ENCODE measurements at regions not wholly inside any gene's neighbourhood (a gene's known extent, or its start where the extent isn't known, plus 50 kb on each side); places are given as distances from the start of the nearest gene placed in this dataset.
A peak's percentile ranks its signal among the peaks of the same experiment; 100 is the strongest.

- DNase-seq (ENCODE audit: low read depth), result no peak
Observed at GRCh38 chr11:71356904-71357303, 91.3 kb downstream of the DHCR7 start.

- no peak for DNase-seq (ENCODE audit: low read depth)
Observed at GRCh38 chr11:71356280-71356876, 91.8 kb downstream of the DHCR7 start.

- no peak for DNase-seq (ENCODE audit: low read depth)
Observed at GRCh38 chr11:71355281-71355680, 92.9 kb downstream of the DHCR7 start.

- no peak for DNase-seq (ENCODE audit: low read depth)
Observed at GRCh38 chr11:71354394-71355105, 93.6 kb downstream of the DHCR7 start.

GRCh38 chr11:71352748-71353147 lies 95.4 kb downstream of the DHCR7 start:
- no peak for DNase-seq (ENCODE audit: low read depth)

GRCh38 chr11:71352226-71352625 lies 96.0 kb downstream of the DHCR7 start:
- DNase-seq (ENCODE audit: low read depth), result no peak

- no peak for DNase-seq (ENCODE audit: low read depth)
Observed at GRCh38 chr11:71349627-71350026, 97.2 kb upstream of the SHANK2 start.

- DNase-seq (ENCODE audit: low read depth), result no peak
Observed at GRCh38 chr11:71343828-71344400, 91.5 kb upstream of the SHANK2 start.

GRCh38 chr11:71342951-71343827 lies 90.8 kb upstream of the SHANK2 start:
- peak; percentile 30 for DNase-seq (ENCODE audit: low read depth)

- DNase-seq (ENCODE audit: low read depth), result peak; percentile 22
Observed at GRCh38 chr11:71342116-71342515, 89.7 kb upstream of the SHANK2 start.

- DNase-seq (ENCODE audit: low read depth), result no peak
Observed at GRCh38 chr11:71341596-71341995, 89.2 kb upstream of the SHANK2 start.

GRCh38 chr11:71341173-71341572 lies 88.8 kb upstream of the SHANK2 start:
- DNase-seq (ENCODE audit: low read depth), result no peak

GRCh38 chr11:71340086-71340606 lies 87.8 kb upstream of the SHANK2 start:
- DNase-seq (ENCODE audit: low read depth), result no peak

- DNase-seq (ENCODE audit: low read depth), result no peak
Observed at GRCh38 chr11:71339396-71339881, 87.1 kb upstream of the SHANK2 start.

GRCh38 chr11:71338801-71339395 lies 86.5 kb upstream of the SHANK2 start:
- no peak for DNase-seq (ENCODE audit: low read depth)

- no peak for DNase-seq (ENCODE audit: low read depth)
Observed at GRCh38 chr11:71336996-71337754, 84.8 kb upstream of the SHANK2 start.

GRCh38 chr11:71336176-71336995 lies 84.0 kb upstream of the SHANK2 start:
- no peak for DNase-seq (ENCODE audit: low read depth)

- no peak for DNase-seq (ENCODE audit: low read depth)
Observed at GRCh38 chr11:71335371-71335770, 83.0 kb upstream of the SHANK2 start.

- DNase-seq (ENCODE audit: low read depth), result no peak
Observed at GRCh38 chr11:71334191-71334590, 81.8 kb upstream of the SHANK2 start.

- DNase-seq (ENCODE audit: low read depth), result no peak
Observed at GRCh38 chr11:71333473-71333872, 81.1 kb upstream of the SHANK2 start.
